SK-N-SH (cell line): ENCODE measurements at regions not wholly inside any gene's neighbourhood (a gene's known extent, or its start where the extent isn't known, plus 50 kb on each side); places are given as distances from the start of the nearest gene placed in this dataset.

Source experiments
- CTCF ChIP-seq: fragments of 200-600 bp; sonication (generic); IDR thresholded peaks from 2 replicates; pipeline ENCODE4 v1.6.1; 2017; ENCODE audit warnings: antibody characterized with exemption, mild to moderate bottlenecking, moderate library complexity
- EZH2phosphoT487 ChIP-seq: fragments of 200-600 bp; sonication (generic); IDR thresholded peaks from 2 replicates; pipeline ENCODE4 v1.6.1; 2017; ENCODE audit warnings: low read depth, mixed run types, mild to moderate bottlenecking, antibody characterized with exemption, moderate library complexity, borderline replicate concordance
- FOSL2 ChIP-seq: IDR thresholded peaks from 2 replicates; pipeline ENCODE4 v1.4.0; 2012; ENCODE audit warnings: low read depth, mild to moderate bottlenecking, moderate library complexity, borderline replicate concordance
- GATA2 ChIP-seq: sonication (generic); formaldehyde crosslinking; IDR thresholded peaks from 2 replicates; pipeline ENCODE4 v1.5.0; 2020; ENCODE audit warnings: mild to moderate bottlenecking, missing genetic modification reagents
- MXI1 ChIP-seq: IDR thresholded peaks from 2 replicates; pipeline ENCODE4 v1.6.1; 2012; ENCODE audit warnings: mild to moderate bottlenecking, low read depth, low read length, improper control_type of control experiment
- REST ChIP-seq: IDR thresholded peaks from 2 replicates; pipeline ENCODE4 v1.6.1; 2012; ENCODE audit warnings: mild to moderate bottlenecking, low read depth, low read length, moderate library complexity
- RFX5 ChIP-seq: IDR thresholded peaks from 2 replicates; pipeline ENCODE4 v1.6.1; 2012; ENCODE audit warnings: mild to moderate bottlenecking, improper control_type of control experiment, low read length

- TF ChIP-seq REST (no peak), CTCF (no peak), RFX5 (no peak), FOSL2 (no peak), MXI1 (no peak), EZH2phosphoT487 (no peak), GATA2 (no peak)
These were observed 85.0 kb upstream of the RCN1 start for GRCh38 chr11:32005786-32006416.
